ENCODE measurements at regions not wholly inside any gene's neighbourhood (a gene's known extent, or its start where the extent isn't known, plus 50 kb on each side); places are given as distances from the start of the nearest gene placed in this dataset.
"Not testable (repeated sequence)": the region's sequence is repeated elsewhere in the genome, so short reads cannot be mapped to it uniquely, and the experiment has no call there.

GRCh38 chr7:96827701-96828100, 118.1 kb upstream of the SEM1 start:
- DNase-seq: no peak

GRCh38 chr7:96829121-96829520, 119.5 kb upstream of the SEM1 start:
- not testable (repeated sequence) for DNase-seq

GRCh38 chr7:96831446-96831845, 121.8 kb upstream of the SEM1 start:
- DNase-seq: no peak

- no peak for DNase-seq
Measured at GRCh38 chr7:96832092-96832662, 122.5 kb upstream of the SEM1 start.

DNA sequence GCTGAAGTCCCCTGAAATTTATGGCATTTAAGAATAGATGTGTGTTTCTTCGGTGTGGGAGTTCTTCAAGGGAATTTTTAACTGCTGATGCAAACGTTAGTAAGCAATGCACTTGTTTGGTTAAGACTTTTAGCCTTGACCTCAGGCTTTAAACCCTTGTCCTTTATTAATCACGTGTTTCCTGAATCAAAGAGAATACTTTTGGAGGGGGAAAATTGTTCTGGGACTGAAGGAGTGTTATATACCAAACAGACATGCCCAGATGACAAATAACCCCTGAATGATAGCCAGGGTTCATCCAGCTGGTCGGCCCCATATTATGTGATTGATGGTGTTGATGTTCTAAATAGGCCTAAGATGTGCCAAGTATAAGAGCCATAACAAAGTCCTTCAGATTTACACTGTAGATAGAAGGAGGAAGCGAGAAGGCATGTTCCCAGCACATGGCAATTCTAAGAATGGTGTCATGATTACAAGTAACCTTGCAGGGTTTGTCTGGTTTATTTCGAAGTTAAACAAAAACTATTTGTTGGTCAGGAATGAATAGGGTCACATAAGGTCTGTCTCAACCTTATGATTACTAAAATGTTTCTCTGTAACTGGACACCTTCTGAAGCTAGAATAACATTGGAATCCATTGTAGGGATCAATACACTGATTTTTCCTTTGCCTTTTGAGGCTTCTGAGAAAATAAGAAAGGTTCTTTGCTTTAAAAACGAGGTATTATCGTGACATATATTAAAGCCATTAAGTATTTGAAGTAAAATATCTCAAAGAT, 124.2 kb upstream of the SEM1 start:
- no peak for DNase-seq

GRCh38 chr7:96836456-96836855, 126.8 kb upstream of the SEM1 start:
- DNase-seq: no peak

DNA sequence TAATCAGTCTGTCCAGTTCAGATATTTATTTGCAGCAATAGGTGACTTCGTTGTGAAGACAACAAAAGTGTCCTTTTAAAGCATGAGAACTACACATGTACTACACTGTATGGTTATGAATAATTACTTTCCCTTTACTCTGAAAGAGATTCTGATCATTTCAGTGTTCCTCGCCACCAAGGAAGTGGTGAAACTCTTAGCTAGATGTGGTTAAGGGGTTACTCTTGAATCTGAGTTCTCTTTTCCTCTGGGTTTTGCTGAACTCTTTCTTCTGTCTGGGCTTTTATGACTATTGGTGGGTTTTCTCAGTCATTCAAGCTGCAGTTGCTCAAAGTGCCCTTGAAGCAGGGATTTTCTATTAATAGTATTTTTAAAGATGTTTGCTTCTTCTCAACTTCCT, 127.9 kb upstream of the SEM1 start:
- DNase-seq: no peak

GRCh38 chr7:96838481-96838880, 128.8 kb upstream of the SEM1 start:
- no peak for DNase-seq

GRCh38 chr7:96855139-96855538, 145.5 kb upstream of the SEM1 start:
- no peak for DNase-seq

DNA sequence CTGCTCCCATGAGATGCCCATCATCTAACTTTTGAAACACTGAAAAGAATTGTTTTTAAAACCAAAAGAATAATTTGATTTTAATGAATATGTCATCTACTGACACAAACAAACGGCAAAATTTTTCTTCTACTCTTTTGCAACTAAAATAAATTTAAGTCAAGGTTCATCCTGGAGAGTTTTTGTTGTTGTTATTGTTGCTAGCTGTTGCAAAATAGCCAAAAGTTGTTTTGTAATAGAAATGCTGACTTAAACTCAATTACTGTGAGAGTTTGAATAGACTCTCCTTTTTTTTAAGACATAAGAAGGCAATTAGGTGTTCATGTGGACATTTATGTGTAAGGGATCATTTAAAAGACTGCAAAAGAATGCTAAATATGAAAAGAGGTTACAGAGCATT, 146.0 kb upstream of the SEM1 start:
- DNase-seq: no peak

GRCh38 chr7:96869538-96869937, 135.8 kb upstream of the DLX6 start:
- no peak for DNase-seq

DNA sequence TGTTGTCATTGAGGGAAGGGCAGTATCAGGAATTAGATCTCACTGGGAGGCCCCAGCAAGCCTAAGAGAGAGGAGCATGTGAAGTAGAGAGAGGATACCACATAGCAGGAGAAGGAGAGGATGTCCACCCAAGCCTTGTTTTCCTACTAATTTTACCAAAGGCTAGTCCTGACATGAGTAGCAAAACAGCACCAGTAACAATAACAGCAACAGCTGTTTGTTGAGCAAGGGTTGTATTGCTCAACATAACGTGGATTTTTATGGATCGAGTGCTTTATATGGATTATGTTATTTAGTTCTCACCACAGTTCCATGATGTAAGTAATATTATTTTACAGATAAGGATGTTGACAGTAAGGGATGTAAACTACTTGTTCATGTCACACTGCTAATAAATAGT, 135.2 kb upstream of the DLX6 start:
- DNase-seq: no peak

DNA sequence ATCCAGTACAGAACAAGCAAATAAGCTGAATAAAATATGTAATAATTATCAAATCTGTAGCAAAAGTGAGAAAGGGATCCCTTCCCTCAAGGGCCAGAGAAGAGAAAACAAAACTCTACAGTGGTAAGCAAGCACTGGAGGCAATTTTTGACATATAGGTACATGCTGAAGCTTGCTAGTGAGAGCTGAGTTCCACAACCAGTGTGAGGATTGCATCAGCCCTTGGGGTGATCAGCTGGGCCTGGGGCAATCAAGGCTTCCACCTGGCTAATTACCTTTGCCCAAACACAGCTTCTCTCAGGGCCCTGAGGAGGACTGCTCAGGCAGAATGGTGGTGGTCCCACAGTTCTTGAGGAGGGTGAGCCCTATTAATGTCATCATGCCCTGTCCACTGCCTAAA, 134.4 kb upstream of the DLX6 start:
- no peak for DNase-seq

- no peak for DNase-seq
Measured at GRCh38 chr7:96887426-96887825, 117.9 kb upstream of the DLX6 start.

DNA sequence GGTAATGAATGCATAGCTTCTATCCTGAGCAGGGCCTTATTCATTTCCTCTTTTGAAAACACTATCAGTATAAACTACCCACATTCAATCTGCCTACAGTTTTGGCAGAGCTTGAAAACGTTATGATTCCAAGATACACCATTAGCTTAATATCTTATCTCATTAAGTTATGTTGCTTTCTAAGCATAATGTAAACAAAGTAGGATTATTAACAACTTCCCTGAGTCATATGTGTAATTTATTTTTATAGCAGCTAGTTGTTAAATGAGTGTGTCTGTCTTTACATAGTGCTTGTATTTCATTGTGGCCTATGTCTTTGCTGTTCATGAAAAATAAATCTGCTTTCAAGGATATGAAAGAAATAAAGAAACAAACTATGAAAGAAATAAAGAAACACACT, 106.2 kb upstream of the DLX6 start:
- DNase-seq: no peak

DNA sequence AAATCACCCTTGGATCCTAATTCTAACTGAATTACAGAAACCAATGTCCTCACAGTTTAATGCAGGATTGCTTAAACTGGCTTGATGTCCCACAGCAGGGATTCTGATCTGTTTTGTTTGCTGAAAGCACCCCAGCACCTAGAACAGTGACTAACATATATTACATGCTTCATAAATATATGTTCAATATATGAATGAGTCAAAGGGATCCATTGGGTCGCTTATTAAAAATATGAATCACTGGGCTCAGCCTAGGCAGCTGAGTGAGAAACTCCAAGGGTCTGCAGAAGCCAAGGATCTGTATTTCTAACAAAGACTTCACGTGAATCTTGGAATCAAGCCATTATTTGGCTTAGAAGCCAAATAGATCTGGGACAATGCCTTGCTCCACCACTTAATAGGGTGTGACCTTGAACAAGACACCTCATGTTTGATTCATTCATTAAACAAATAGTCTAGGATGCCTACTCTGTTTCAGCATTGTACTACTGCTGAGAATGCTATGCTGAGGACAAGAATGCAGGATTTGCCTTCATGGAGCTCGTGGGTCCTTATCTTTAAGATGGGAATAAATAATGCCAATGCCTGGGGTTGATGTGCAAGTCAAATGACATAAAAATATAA, 103.4 kb upstream of the DLX6 start:
- no peak for DNase-seq

GRCh38 chr7:96903906-96904305, 101.4 kb upstream of the DLX6 start:
- no peak for DNase-seq

GRCh38 chr7:96910486-96910885, 94.9 kb upstream of the DLX6 start:
- DNase-seq: no peak

- no peak for DNase-seq
Measured at GRCh38 chr7:96915029-96915428, 90.3 kb upstream of the DLX6 start.

DNA sequence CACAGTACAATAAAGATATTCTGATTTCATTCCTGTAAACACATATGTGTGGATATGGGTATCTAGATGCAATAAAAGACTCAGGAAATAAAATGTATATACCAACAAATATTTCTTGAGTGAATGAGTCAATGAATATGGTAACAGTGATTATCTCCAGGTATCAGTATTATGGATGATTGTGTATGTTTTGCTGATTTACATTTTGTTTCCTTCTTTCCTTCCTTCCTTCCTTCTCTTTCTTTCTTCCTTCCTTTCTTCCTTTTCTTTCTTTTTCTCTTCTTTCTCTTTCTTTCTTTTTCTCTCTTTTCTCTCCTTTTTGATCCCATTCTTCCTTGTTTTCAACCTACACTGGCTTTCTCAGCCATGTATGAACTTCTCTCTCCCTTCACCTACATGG, 85.3 kb upstream of the DLX6 start:
- no peak for DNase-seq

DNA sequence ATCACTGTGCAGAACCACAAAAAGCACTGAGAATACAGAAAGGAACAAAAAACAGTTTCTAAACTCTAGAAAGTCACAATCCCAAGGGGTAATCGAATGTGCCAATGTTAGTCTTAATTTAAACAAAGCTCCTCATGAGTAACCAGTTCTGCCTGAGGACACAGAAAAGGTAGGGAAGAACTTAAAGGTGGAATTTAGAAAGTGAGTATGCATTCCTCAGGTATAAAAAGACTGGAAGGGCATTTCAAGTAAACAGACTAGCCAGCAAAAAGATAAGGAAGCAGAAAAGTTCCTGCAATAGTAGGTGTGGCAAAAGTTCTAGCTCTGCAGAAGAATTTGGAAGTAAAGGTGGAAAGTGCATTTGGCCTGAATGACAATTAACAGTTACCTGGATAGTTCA, 84.6 kb upstream of the DLX6 start:
- DNase-seq: no peak

- DNase-seq: no peak
Measured at GRCh38 chr7:96921231-96921630, 84.1 kb upstream of the DLX6 start.

- DNase-seq: no peak
Measured at GRCh38 chr7:96921771-96922170, 83.6 kb upstream of the DLX6 start.
